CD4-positive, alpha-beta memory T cell (primary cell): ENCODE measurements at regions not wholly inside any gene's neighbourhood (a gene's known extent, or its start where the extent isn't known, plus 50 kb on each side); places are given as distances from the start of the nearest gene placed in this dataset.

Source experiments
- CTCF ChIA-PET: fragments of 350-600 bp; sonication (Branson Sonifier 250); formaldehyde crosslinking; loops from one replicate; lab custom pipeline; 2021; ENCODE audit warnings: inconsistent platforms; ENCODE audit not compliant: partially characterized antibody; lab: Charles Lee
- POLR2A ChIA-PET: fragments of 350-600 bp; sonication (Branson Sonifier 250); formaldehyde crosslinking; loops from one replicate; lab custom pipeline; 2021; ENCODE audit not compliant: partially characterized antibody; lab: Charles Lee
- DNase-seq, 5 donors: peaks; one replicate each; pipeline versions ENCODE4 v3.0.0 to v3.0.0-alpha.2; 2020 to 2022; ENCODE audit warnings: mixed read lengths in 1 of 5
- H3K27ac ChIP-seq: one replicate; pipeline ENCODE4 v1.7.0; 2013; ENCODE audit warnings: low read depth, low read length
- H3K27me3 ChIP-seq: 2 replicates; pipeline ENCODE4 v1.7.0; 2013; ENCODE audit warnings: mild to moderate bottlenecking, low read length, moderate library complexity; ENCODE audit not compliant: insufficient read depth
- H3K36me3 ChIP-seq: 2 replicates; pipeline ENCODE4 v1.7.0; 2013; ENCODE audit warnings: mild to moderate bottlenecking, low read length, moderate library complexity; ENCODE audit not compliant: insufficient read depth
- H3K4me1 ChIP-seq: 2 replicates; pipeline ENCODE4 v1.7.0; 2013; ENCODE audit warnings: mild to moderate bottlenecking, low read length, moderate library complexity; ENCODE audit not compliant: insufficient read depth
- H3K4me3 ChIP-seq, 2 donors: one replicate each; pipeline ENCODE4 v1.7.0; 2013; ENCODE audit warnings: low read length in 2 of 2, mild to moderate bottlenecking in 1 of 2
- H3K9me3 ChIP-seq, 2 donors: one replicate each; pipeline ENCODE4 v1.7.0; 2013; ENCODE audit warnings: low read length in 2 of 2, control low read depth in 1 of 2; ENCODE audit not compliant: control insufficient read depth in 1 of 2
- H3K27ac Mint-ChIP-seq, 7 donors: one replicate each; pipeline ENCODE4 v1.8.0; 2020 to 2021; ENCODE audit warnings: mixed read lengths in 7 of 7, mild to moderate bottlenecking in 6 of 7, inconsistent platforms in 3 of 7, moderate library complexity in 3 of 7
- H3K27me3 Mint-ChIP-seq, 2 donors: one replicate each; pipeline ENCODE4 v1.8.0; 2020 to 2021; ENCODE audit warnings: mixed read lengths in 2 of 2
- H3K36me3 Mint-ChIP-seq, 2 donors: one replicate each; pipeline ENCODE4 v1.8.0; 2020 to 2021; ENCODE audit warnings: mixed read lengths in 2 of 2, inconsistent platforms in 1 of 2, mild to moderate bottlenecking in 1 of 2
- H3K4me1 Mint-ChIP-seq, 4 donors: one replicate each; pipeline ENCODE4 v1.8.0; 2020 to 2021; ENCODE audit warnings: mixed read lengths in 4 of 4, mild to moderate bottlenecking in 1 of 4
- H3K4me3 Mint-ChIP-seq, 8 donors: one replicate each; pipeline ENCODE4 v1.8.0; 2020 to 2021; ENCODE audit warnings: mixed read lengths in 8 of 8, mild to moderate bottlenecking in 7 of 8, moderate library complexity in 6 of 8, inconsistent platforms in 3 of 8
- H3K9me3 Mint-ChIP-seq, 8 donors: one replicate each; pipeline ENCODE4 v1.8.0; 2020 to 2021; ENCODE audit warnings: mixed read lengths in 8 of 8, mild to moderate bottlenecking in 5 of 8, inconsistent platforms in 3 of 8, moderate library complexity in 1 of 8
- intact Hi-C: fragments of 100-400 bp; cut with micrococcal nuclease; formaldehyde crosslinking; loops from one replicate; pipeline ENCODE4 v1.15.1; 2023

- CTCF ChIA-PET, result interaction anchor here (2.6 kb wide), 1 partner anchor 11 kb away, joined by 21 read pairs; no protein-coding TSS in a partner anchor
- no peaks in the 10 kb centered on the region for H3K4me1 Mint-ChIP-seq
- no peak for DNase-seq
- H3K9me3 ChIP-seq, result no peaks in the 10 kb centered on the region
- no peaks in the 10 kb centered on the region for H3K4me1 ChIP-seq
- H3K27ac Mint-ChIP-seq, result no peak overlapping the region
- H3K4me3 ChIP-seq, result no peak overlapping the region
- no peaks in the 10 kb centered on the region for H3K36me3 ChIP-seq
- no peaks in the 10 kb centered on the region for H3K36me3 Mint-ChIP-seq
- H3K27me3 Mint-ChIP-seq, result peaks cover 25 to 26% of the 10 kb centered on the region in 2 donors
- POLR2A ChIA-PET, result no interaction called here
- H3K27me3 ChIP-seq, result no peaks in the 10 kb centered on the region
- peaks cover 0 to 10% (median 4%) of the 10 kb centered on the region in 8 donors for H3K9me3 Mint-ChIP-seq
- intact Hi-C loops, result no loop called here
- H3K4me3 Mint-ChIP-seq, result no peak overlapping the region
- H3K27ac ChIP-seq, result no peak overlapping the region
Measured at GRCh38 chr18:47737956-47738355, 192.5 kb downstream of the SMAD2 start.

GRCh38 chr18:47737198-47737830 lies 193.1 kb downstream of the SMAD2 start:
- H3K4me1 ChIP-seq, result no peaks in the 10 kb centered on the region
- ChIA-PET POLR2A (no interaction called here), CTCF (interaction anchor here (1.3 kb wide), 1 partner anchor 12 kb away, joined by 3 read pairs; no protein-coding TSS in a partner anchor)
- Mint-ChIP-seq H3K4me1 (no peaks in the 10 kb centered on the region), H3K27ac (no peak overlapping the region), H3K4me3 (no peak overlapping the region), H3K27me3 (peaks cover 28 to 29% of the 10 kb centered on the region in 2 donors), H3K9me3 (peaks cover 0 to 10% (median 4%) of the 10 kb centered on the region in 8 donors), H3K36me3 (no peaks in the 10 kb centered on the region)
- intact Hi-C loops, result no loop called here
- H3K27ac ChIP-seq, result no peak overlapping the region
- no peak for DNase-seq
- no peaks in the 10 kb centered on the region for H3K27me3 ChIP-seq
- H3K36me3 ChIP-seq, result no peaks in the 10 kb centered on the region
- H3K4me3 ChIP-seq, result no peak overlapping the region
- no peaks in the 10 kb centered on the region for H3K9me3 ChIP-seq

GRCh38 chr18:47736376-47737140 lies 193.9 kb downstream of the SMAD2 start:
- Mint-ChIP-seq H3K9me3 (peaks cover 0 to 10% (median 4%) of the 10 kb centered on the region in 8 donors), H3K4me1 (no peaks in the 10 kb centered on the region), H3K27ac (no peak overlapping the region), H3K27me3 (peaks cover 29 to 32% of the 10 kb centered on the region in 2 donors), H3K4me3 (no peak overlapping the region), H3K36me3 (no peaks in the 10 kb centered on the region)
- Histone ChIP-seq H3K27me3 (no peaks in the 10 kb centered on the region), H3K9me3 (no peaks in the 10 kb centered on the region), H3K4me1 (no peaks in the 10 kb centered on the region), H3K27ac (no peak overlapping the region), H3K4me3 (no peak overlapping the region), H3K36me3 (no peaks in the 10 kb centered on the region)
- intact Hi-C loops, result no loop called here
- CTCF ChIA-PET, result interaction anchor here (1.3 kb wide), 1 partner anchor 12 kb away, joined by 3 read pairs; no protein-coding TSS in a partner anchor
- POLR2A ChIA-PET, result no interaction called here
- no peak for DNase-seq

GRCh38 chr18:47735041-47735702 lies 195.3 kb downstream of the SMAD2 start:
- no peaks in the 10 kb centered on the region for H3K9me3 ChIP-seq
- no peak overlapping the region for H3K4me3 ChIP-seq
- no peak for DNase-seq
- Mint-ChIP-seq H3K4me3 (no peak overlapping the region), H3K9me3 (peaks cover 0 to 10% (median 4%) of the 10 kb centered on the region in 8 donors), H3K27ac (no peak overlapping the region), H3K36me3 (no peaks in the 10 kb centered on the region), H3K27me3 (peaks cover 30 to 37% of the 10 kb centered on the region in 2 donors), H3K4me1 (no peaks in the 10 kb centered on the region)
- no peaks in the 10 kb centered on the region for H3K36me3 ChIP-seq
- CTCF ChIA-PET, result no interaction called here
- H3K4me1 ChIP-seq, result no peaks in the 10 kb centered on the region
- H3K27me3 ChIP-seq, result no peaks in the 10 kb centered on the region
- POLR2A ChIA-PET, result interaction anchor here (0.6 kb wide), 1 partner anchor 11 kb away, joined by 3 read pairs; no protein-coding TSS in a partner anchor
- intact Hi-C loops, result no loop called here
- H3K27ac ChIP-seq, result no peak overlapping the region

GRCh38 chr18:47731276-47731675 lies 199.2 kb downstream of the SMAD2 start:
- intact Hi-C loops, result no loop called here
- POLR2A ChIA-PET, result no interaction called here
- Mint-ChIP-seq H3K9me3 (no peaks in the 10 kb centered on the region), H3K27ac (no peak overlapping the region), H3K36me3 (no peaks in the 10 kb centered on the region), H3K4me3 (no peak overlapping the region), H3K27me3 (peaks cover 27 to 36% of the 10 kb centered on the region in 2 donors), H3K4me1 (no peaks in the 10 kb centered on the region)
- Histone ChIP-seq H3K36me3 (no peaks in the 10 kb centered on the region), H3K9me3 (no peaks in the 10 kb centered on the region), H3K27me3 (no peaks in the 10 kb centered on the region), H3K4me1 (no peaks in the 10 kb centered on the region), H3K4me3 (no peak overlapping the region), H3K27ac (no peak overlapping the region)
- CTCF ChIA-PET, result interaction anchor here (0.9 kb wide), 1 partner anchor 18 kb away, joined by 3 read pairs; no protein-coding TSS in a partner anchor
- DNase-seq, result no peak

- Histone ChIP-seq H3K4me3 (no peak overlapping the region), H3K36me3 (no peaks in the 10 kb centered on the region), H3K27me3 (no peaks in the 10 kb centered on the region), H3K27ac (no peak overlapping the region), H3K4me1 (no peaks in the 10 kb centered on the region), H3K9me3 (no peaks in the 10 kb centered on the region)
- Mint-ChIP-seq H3K27ac (no peak overlapping the region), H3K27me3 (peaks cover 27 to 32% of the 10 kb centered on the region in 2 donors), H3K4me1 (no peaks in the 10 kb centered on the region), H3K9me3 (no peaks in the 10 kb centered on the region), H3K4me3 (no peak overlapping the region), H3K36me3 (no peaks in the 10 kb centered on the region)
- DNase-seq, result no peak
- ChIA-PET CTCF (interaction anchor here (0.9 kb wide), 1 partner anchor 18 kb away, joined by 3 read pairs; no protein-coding TSS in a partner anchor), POLR2A (no interaction called here)
- intact Hi-C loops, result no loop called here
Measured at GRCh38 chr18:47730795-47731194, 199.7 kb downstream of the SMAD2 start.

GRCh38 chr18:47729356-47729755 lies 201.1 kb downstream of the SMAD2 start:
- ChIA-PET POLR2A (no interaction called here), CTCF (interaction anchor here (1.0 to 2.2 kb wide), 2 partner anchors 20 kb away, joined by 6 to 10 read pairs; no protein-coding TSS in a partner anchor)
- intact Hi-C loops, result no loop called here
- no peaks in the 10 kb centered on the region for H3K36me3 Mint-ChIP-seq
- Histone ChIP-seq H3K27ac (no peak overlapping the region), H3K4me3 (no peak overlapping the region), H3K36me3 (no peaks in the 10 kb centered on the region), H3K4me1 (no peaks in the 10 kb centered on the region), H3K9me3 (no peaks in the 10 kb centered on the region), H3K27me3 (no peaks in the 10 kb centered on the region)
- no peaks in the 10 kb centered on the region for H3K9me3 Mint-ChIP-seq
- H3K4me1 Mint-ChIP-seq, result no peaks in the 10 kb centered on the region
- H3K27me3 Mint-ChIP-seq, result peaks cover 19 to 26% of the 10 kb centered on the region in 2 donors
- no peak overlapping the region for H3K27ac Mint-ChIP-seq
- DNase-seq, result no peak
- no peak overlapping the region for H3K4me3 Mint-ChIP-seq
